HEK293 (cell line): ENCODE measurements at regions not wholly inside any gene's neighbourhood (a gene's known extent, or its start where the extent isn't known, plus 50 kb on each side); places are given as distances from the start of the nearest gene placed in this dataset.

ENCODE experiments used
- GLIS1 ChIP-seq: fragments of 450-650 bp; formaldehyde crosslinking; IDR thresholded peaks from 2 replicates; pipeline ENCODE4 v1.5.1; 2016; ENCODE audit warnings: missing biosample characterization, missing genetic modification characterization
- GLIS2 ChIP-seq: fragments of 450-650 bp; formaldehyde crosslinking; IDR thresholded peaks from 2 replicates; pipeline ENCODE4 v1.5.1; 2016; ENCODE audit warnings: missing biosample characterization, missing genetic modification characterization
- HOXD13 ChIP-seq: sonication (generic); formaldehyde crosslinking; IDR thresholded peaks from 2 replicates; pipeline ENCODE4 v1.8.0; 2022; ENCODE audit warnings: missing genetic modification reagents, borderline replicate concordance
- IKZF3 ChIP-seq: fragments of 450-650 bp; IDR thresholded peaks from 2 replicates; pipeline ENCODE4 v1.5.0; 2018; ENCODE audit warnings: missing biosample characterization, mild to moderate bottlenecking, missing genetic modification characterization, moderate library complexity
- KLF7 ChIP-seq: fragments of 450-650 bp; formaldehyde crosslinking; IDR thresholded peaks from 2 replicates; pipeline ENCODE4 v1.5.1; 2016; ENCODE audit warnings: missing biosample characterization, missing genetic modification characterization, borderline replicate concordance
- SCRT1 ChIP-seq: fragments of 450-650 bp; formaldehyde crosslinking; IDR thresholded peaks from 2 replicates; pipeline ENCODE4 v1.5.1; 2016; ENCODE audit warnings: missing biosample characterization, missing genetic modification characterization, borderline replicate concordance
- ZEB2 ChIP-seq: fragments of 450-650 bp; formaldehyde crosslinking; IDR thresholded peaks from 2 replicates; pipeline ENCODE4 v1.5.1; 2016; ENCODE audit warnings: missing biosample characterization, missing genetic modification characterization
- ZNF10 ChIP-seq: fragments of 450-650 bp; formaldehyde crosslinking; IDR thresholded peaks from 2 replicates; pipeline ENCODE4 v1.5.1; 2017; ENCODE audit warnings: missing biosample characterization, missing genetic modification characterization
- ZNF155 ChIP-seq: fragments of 450-650 bp; formaldehyde crosslinking; IDR thresholded peaks from 2 replicates; pipeline ENCODE4 v1.5.1; 2016; ENCODE audit warnings: missing biosample characterization, missing genetic modification characterization
- ZNF23 ChIP-seq: fragments of 450-650 bp; formaldehyde crosslinking; IDR thresholded peaks from 2 replicates; pipeline ENCODE4 v1.5.1; 2016; ENCODE audit warnings: missing biosample characterization, missing genetic modification characterization, borderline replicate concordance
- ZNF266 ChIP-seq: fragments of 450-650 bp; formaldehyde crosslinking; IDR thresholded peaks from 2 replicates; pipeline ENCODE4 v1.5.1; 2016; ENCODE audit warnings: missing biosample characterization, missing genetic modification characterization, low read depth
- ZNF274 ChIP-seq, 2 experiments: fragments of 200-500 bp in 1 of 2; fragments of 450-650 bp in 1 of 2; sonication (Bioruptor generic) in 1 of 2; formaldehyde crosslinking in 1 of 2; IDR thresholded peaks; 2 replicates each; pipeline versions ENCODE4 v1.5.1 to v1.6.1; 2014 to 2016; ENCODE audit warnings: borderline replicate concordance in 1 of 2, inconsistent platforms in 1 of 2, low read length in 1 of 2, missing biosample characterization in 1 of 2, missing genetic modification characterization in 1 of 2
- ZNF335 ChIP-seq: fragments of 450-650 bp; formaldehyde crosslinking; conservative IDR thresholded peaks from 2 replicates; pipeline ENCODE4 v1.5.1; 2016; ENCODE audit warnings: missing biosample characterization, missing genetic modification characterization
- ZNF473 ChIP-seq: fragments of 450-650 bp; formaldehyde crosslinking; IDR thresholded peaks from 2 replicates; pipeline ENCODE4 v1.5.1; 2017; ENCODE audit warnings: missing biosample characterization, missing genetic modification characterization
- ZNF530 ChIP-seq: fragments of 450-650 bp; formaldehyde crosslinking; IDR thresholded peaks from 2 replicates; pipeline ENCODE4 v1.5.1; 2016; ENCODE audit warnings: low read depth, missing biosample characterization, missing genetic modification characterization
- ZNF560 ChIP-seq: fragments of 450-650 bp; formaldehyde crosslinking; IDR thresholded peaks from 2 replicates; pipeline ENCODE4 v1.5.1; 2017; ENCODE audit warnings: missing biosample characterization, missing genetic modification characterization, borderline replicate concordance
- ZNF621 ChIP-seq: fragments of 450-650 bp; formaldehyde crosslinking; IDR thresholded peaks from 2 replicates; pipeline ENCODE4 v1.5.1; 2017; ENCODE audit warnings: missing biosample characterization, missing genetic modification characterization
- ZNF664 ChIP-seq: fragments of 450-650 bp; formaldehyde crosslinking; IDR thresholded peaks from 2 replicates; pipeline ENCODE4 v1.5.1; 2016; ENCODE audit warnings: missing biosample characterization, missing genetic modification characterization
- ZNF768 ChIP-seq: fragments of 450-650 bp; formaldehyde crosslinking; IDR thresholded peaks from 2 replicates; pipeline ENCODE4 v1.5.1; 2018; ENCODE audit warnings: missing biosample characterization, mild to moderate bottlenecking, missing genetic modification characterization
- ZNF776 ChIP-seq: fragments of 450-650 bp; formaldehyde crosslinking; IDR thresholded peaks from 2 replicates; pipeline ENCODE4 v1.5.0; 2017; ENCODE audit warnings: missing biosample characterization, missing genetic modification characterization, borderline replicate concordance
- ZNF777 ChIP-seq: fragments of 450-650 bp; formaldehyde crosslinking; IDR thresholded peaks from 2 replicates; pipeline ENCODE4 v1.5.1; 2017; ENCODE audit warnings: missing biosample characterization, missing genetic modification characterization, borderline replicate concordance
- ZNF830 ChIP-seq: fragments of 450-650 bp; IDR thresholded peaks from 2 replicates; pipeline ENCODE4 v1.5.0; 2018; ENCODE audit warnings: missing biosample characterization, missing genetic modification characterization, low read depth, mild to moderate bottlenecking, moderate library complexity
- ZSCAN23 ChIP-seq: fragments of 450-650 bp; formaldehyde crosslinking; IDR thresholded peaks from 2 replicates; pipeline ENCODE4 v1.5.1; 2016; ENCODE audit warnings: missing biosample characterization, missing genetic modification characterization
- TF ChIP-seq, protein P1 (sequence below): fragments of 450-650 bp; formaldehyde crosslinking; IDR thresholded peaks from 2 replicates; pipeline ENCODE4 v1.5.1; 2016; ENCODE audit warnings: missing biosample characterization, missing genetic modification characterization
- TF ChIP-seq, protein P2 (sequence below): fragments of 450-650 bp; formaldehyde crosslinking; IDR thresholded peaks from 2 replicates; pipeline ENCODE4 v1.5.1; 2017; ENCODE audit warnings: missing biosample characterization, missing genetic modification characterization
- TF ChIP-seq, protein P3 (sequence below): sonication (generic); formaldehyde crosslinking; IDR thresholded peaks from 2 replicates; pipeline ENCODE4 v1.8.1; 2022; ENCODE audit warnings: mild to moderate bottlenecking, moderate library complexity, missing genetic modification reagents
- TF ChIP-seq, protein P4 (sequence below): fragments of 450-650 bp; IDR thresholded peaks from 2 replicates; pipeline ENCODE4 v1.5.1; 2018; ENCODE audit warnings: missing biosample characterization, missing genetic modification characterization
- TF ChIP-seq, protein P5 (sequence below): fragments of 450-650 bp; formaldehyde crosslinking; IDR thresholded peaks from 2 replicates; pipeline ENCODE4 v1.5.1; 2016; ENCODE audit warnings: missing biosample characterization, missing genetic modification characterization
- TF ChIP-seq, protein P6 (sequence below): fragments of 450-650 bp; formaldehyde crosslinking; IDR thresholded peaks from 2 replicates; pipeline ENCODE4 v1.5.1; 2017; ENCODE audit warnings: missing biosample characterization, missing genetic modification characterization

DNA sequence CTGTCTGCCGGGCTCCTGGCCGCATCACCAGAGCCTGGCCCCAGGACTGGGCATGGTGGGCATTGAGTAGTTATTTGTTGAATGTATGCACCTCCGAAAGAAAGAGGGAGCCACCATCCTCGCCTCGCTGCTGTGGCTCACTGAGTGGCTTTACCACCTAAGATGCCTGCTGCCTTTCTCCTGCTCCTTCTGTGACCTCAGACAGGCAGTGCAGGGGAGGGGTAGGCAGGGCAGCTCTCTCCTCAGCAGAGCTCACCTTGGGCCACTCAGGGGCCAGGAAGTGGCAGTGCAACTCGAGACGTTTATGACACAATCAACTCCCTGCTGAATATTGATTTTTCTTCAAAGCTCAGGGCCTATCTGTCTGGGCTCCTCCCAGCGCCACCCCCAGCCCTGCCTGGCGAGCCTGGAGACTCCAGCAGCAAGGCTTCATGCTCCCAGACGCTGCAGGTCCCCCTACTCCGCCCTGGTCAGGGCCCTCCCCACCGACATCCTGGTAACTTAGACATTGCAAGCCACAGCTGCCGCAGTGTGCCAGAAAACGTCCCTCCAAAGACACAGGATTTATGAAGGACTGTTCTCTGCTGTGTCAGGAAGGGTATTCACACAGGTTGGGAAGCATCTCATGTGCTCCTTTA is 84.3 kb upstream of the DIO3 start (continued):
- TF ChIP-seq ZNF23 (tag by site-specific recombination) (no peak), ZNF768 (tag by site-specific recombination) (no peak), ZNF664 (tag by site-specific recombination) (no peak), ZNF10 (tag by site-specific recombination) (peak; percentile 71; the same call in 1 of the 2 replicates), ZNF776 (tag by site-specific recombination) (no peak), ZNF560 (tag by site-specific recombination) (no peak), ZNF777 (tag by site-specific recombination) (no peak), ZNF274 (IDR thresholded peaks at IDR 0.05; ENCODE audit: low read length) (no peak), ZNF274 (tag by site-specific recombination; IDR thresholded peaks at IDR 0.05; ENCODE audit: borderline replicate concordance) (no peak), ZSCAN23 (tag by site-specific recombination) (no peak), IKZF3 (tag by site-specific recombination) (peak; percentile 80), ZNF621 (tag by site-specific recombination) (no peak), ZNF155 (tag by site-specific recombination) (no peak), ZEB2 (peak; percentile 75), HOXD13 (CRISPR knock-in tag) (no peak), ZNF266 (tag by site-specific recombination) (no peak), KLF7 (tag by site-specific recombination) (no peak), ZNF530 (no peak), ZNF473 (tag by site-specific recombination) (no peak), GLIS2 (tag by site-specific recombination) (peak; percentile 84), ZNF335 (tag by site-specific recombination) (peak; percentile 90), SCRT1 (no peak), ZNF830 (tag by site-specific recombination) (no peak), GLIS1 (tag by site-specific recombination) (peak; percentile 70)
- TF ChIP-seq, protein P1, sequence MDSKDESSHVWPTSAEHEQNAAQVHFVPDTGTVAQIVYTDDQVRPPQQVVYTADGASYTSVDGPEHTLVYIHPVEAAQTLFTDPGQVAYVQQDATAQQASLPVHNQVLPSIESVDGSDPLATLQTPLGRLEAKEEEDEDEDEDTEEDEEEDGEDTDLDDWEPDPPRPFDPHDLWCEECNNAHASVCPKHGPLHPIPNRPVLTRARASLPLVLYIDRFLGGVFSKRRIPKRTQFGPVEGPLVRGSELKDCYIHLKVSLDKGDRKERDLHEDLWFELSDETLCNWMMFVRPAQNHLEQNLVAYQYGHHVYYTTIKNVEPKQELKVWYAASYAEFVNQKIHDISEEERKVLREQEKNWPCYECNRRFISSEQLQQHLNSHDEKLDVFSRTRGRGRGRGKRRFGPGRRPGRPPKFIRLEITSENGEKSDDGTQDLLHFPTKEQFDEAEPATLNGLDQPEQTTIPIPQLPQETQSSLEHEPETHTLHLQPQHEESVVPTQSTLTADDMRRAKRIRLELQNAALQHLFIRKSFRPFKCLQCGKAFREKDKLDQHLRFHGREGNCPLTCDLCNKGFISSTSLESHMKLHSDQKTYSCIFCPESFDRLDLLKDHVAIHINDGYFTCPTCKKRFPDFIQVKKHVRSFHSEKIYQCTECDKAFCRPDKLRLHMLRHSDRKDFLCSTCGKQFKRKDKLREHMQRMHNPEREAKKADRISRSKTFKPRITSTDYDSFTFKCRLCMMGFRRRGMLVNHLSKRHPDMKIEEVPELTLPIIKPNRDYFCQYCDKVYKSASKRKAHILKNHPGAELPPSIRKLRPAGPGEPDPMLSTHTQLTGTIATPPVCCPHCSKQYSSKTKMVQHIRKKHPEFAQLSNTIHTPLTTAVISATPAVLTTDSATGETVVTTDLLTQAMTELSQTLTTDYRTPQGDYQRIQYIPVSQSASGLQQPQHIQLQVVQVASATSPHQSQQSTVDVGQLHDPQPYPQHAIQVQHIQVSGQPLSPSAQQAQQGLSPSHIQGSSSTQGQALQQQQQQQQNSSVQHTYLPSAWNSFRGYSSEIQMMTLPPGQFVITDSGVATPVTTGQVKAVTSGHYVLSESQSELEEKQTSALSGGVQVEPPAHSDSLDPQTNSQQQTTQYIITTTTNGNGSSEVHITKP = peak; percentile 67
- TF ChIP-seq, protein P2, sequence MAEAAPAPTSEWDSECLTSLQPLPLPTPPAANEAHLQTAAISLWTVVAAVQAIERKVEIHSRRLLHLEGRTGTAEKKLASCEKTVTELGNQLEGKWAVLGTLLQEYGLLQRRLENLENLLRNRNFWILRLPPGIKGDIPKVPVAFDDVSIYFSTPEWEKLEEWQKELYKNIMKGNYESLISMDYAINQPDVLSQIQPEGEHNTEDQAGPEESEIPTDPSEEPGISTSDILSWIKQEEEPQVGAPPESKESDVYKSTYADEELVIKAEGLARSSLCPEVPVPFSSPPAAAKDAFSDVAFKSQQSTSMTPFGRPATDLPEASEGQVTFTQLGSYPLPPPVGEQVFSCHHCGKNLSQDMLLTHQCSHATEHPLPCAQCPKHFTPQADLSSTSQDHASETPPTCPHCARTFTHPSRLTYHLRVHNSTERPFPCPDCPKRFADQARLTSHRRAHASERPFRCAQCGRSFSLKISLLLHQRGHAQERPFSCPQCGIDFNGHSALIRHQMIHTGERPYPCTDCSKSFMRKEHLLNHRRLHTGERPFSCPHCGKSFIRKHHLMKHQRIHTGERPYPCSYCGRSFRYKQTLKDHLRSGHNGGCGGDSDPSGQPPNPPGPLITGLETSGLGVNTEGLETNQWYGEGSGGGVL (tag by site-specific recombination) = peak; percentile 21; the same call in 1 of the 2 replicates
- TF ChIP-seq, protein P3, sequence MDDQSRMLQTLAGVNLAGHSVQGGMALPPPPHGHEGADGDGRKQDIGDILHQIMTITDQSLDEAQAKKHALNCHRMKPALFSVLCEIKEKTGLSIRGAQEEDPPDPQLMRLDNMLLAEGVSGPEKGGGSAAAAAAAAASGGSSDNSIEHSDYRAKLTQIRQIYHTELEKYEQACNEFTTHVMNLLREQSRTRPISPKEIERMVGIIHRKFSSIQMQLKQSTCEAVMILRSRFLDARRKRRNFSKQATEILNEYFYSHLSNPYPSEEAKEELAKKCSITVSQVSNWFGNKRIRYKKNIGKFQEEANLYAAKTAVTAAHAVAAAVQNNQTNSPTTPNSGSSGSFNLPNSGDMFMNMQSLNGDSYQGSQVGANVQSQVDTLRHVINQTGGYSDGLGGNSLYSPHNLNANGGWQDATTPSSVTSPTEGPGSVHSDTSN (CRISPR knock-in tag) = no peak
- TF ChIP-seq, protein P4, sequence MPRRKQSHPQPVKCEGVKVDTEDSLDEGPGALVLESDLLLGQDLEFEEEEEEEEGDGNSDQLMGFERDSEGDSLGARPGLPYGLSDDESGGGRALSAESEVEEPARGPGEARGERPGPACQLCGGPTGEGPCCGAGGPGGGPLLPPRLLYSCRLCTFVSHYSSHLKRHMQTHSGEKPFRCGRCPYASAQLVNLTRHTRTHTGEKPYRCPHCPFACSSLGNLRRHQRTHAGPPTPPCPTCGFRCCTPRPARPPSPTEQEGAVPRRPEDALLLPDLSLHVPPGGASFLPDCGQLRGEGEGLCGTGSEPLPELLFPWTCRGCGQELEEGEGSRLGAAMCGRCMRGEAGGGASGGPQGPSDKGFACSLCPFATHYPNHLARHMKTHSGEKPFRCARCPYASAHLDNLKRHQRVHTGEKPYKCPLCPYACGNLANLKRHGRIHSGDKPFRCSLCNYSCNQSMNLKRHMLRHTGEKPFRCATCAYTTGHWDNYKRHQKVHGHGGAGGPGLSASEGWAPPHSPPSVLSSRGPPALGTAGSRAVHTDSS (tag by site-specific recombination) = no peak
- TF ChIP-seq, protein P5, sequence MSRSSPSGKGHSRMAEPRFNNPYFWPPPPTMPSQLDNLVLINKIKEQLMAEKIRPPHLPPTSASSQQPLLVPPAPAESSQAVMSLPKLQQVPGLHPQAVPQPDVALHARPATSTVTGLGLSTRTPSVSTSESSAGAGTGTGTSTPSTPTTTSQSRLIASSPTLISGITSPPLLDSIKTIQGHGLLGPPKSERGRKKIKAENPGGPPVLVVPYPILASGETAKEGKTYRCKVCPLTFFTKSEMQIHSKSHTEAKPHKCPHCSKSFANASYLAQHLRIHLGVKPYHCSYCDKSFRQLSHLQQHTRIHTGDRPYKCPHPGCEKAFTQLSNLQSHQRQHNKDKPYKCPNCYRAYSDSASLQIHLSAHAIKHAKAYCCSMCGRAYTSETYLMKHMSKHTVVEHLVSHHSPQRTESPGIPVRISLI = no peak
- TF ChIP-seq, protein P6, sequence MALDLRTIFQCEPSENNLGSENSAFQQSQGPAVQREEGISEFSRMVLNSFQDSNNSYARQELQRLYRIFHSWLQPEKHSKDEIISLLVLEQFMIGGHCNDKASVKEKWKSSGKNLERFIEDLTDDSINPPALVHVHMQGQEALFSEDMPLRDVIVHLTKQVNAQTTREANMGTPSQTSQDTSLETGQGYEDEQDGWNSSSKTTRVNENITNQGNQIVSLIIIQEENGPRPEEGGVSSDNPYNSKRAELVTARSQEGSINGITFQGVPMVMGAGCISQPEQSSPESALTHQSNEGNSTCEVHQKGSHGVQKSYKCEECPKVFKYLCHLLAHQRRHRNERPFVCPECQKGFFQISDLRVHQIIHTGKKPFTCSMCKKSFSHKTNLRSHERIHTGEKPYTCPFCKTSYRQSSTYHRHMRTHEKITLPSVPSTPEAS = no peak
